SK-N-SH (cell line): ENCODE measurements at regions not wholly inside any gene's neighbourhood (a gene's known extent, or its start where the extent isn't known, plus 50 kb on each side); places are given as distances from the start of the nearest gene placed in this dataset.

ENCODE experiments used
- EZH2phosphoT487 ChIP-seq: fragments of 200-600 bp; sonication (generic); IDR thresholded peaks from 2 replicates; pipeline ENCODE4 v1.6.1; 2017; ENCODE audit warnings: low read depth, mixed run types, mild to moderate bottlenecking, antibody characterized with exemption, moderate library complexity, borderline replicate concordance
- FOXJ3 ChIP-seq: sonication (generic); formaldehyde crosslinking; IDR thresholded peaks from 2 replicates; pipeline ENCODE4 v1.5.1; 2020; ENCODE audit warnings: mild to moderate bottlenecking, missing genetic modification reagents
- NFIC ChIP-seq: IDR thresholded peaks from 2 replicates; pipeline ENCODE4 v1.4.0; 2012; ENCODE audit warnings: borderline replicate concordance
- NRF1 ChIP-seq: IDR thresholded peaks from 2 replicates; pipeline ENCODE4 v1.6.1; 2012; ENCODE audit warnings: low read depth, mild to moderate bottlenecking, low read length
- POLR2AphosphoS5 ChIP-seq: IDR thresholded peaks from 2 replicates; pipeline ENCODE4 v1.6.1; 2012; ENCODE audit warnings: low read depth, low read length
- RCOR1 ChIP-seq: fragments of 150-350 bp; IDR thresholded peaks from 2 replicates; pipeline ENCODE4 v1.6.1; 2017; ENCODE audit warnings: antibody characterized with exemption, low read length
- TAF1 ChIP-seq: IDR thresholded peaks from 2 replicates; pipeline ENCODE4 v1.6.1; 2012; ENCODE audit warnings: low read depth, mild to moderate bottlenecking, low read length, moderate library complexity, borderline replicate concordance
- TCF12 ChIP-seq: IDR thresholded peaks from 2 replicates; pipeline ENCODE4 v1.4.0; 2012
- TF ChIP-seq, protein P1 (sequence below): fragments of 150-350 bp; IDR thresholded peaks from 2 replicates; pipeline ENCODE4 v1.6.1; 2017; ENCODE audit warnings: antibody characterized with exemption, low read length, low read depth, borderline replicate concordance
- TF ChIP-seq, protein P2 (sequence below): fragments of 200-600 bp; sonication (generic); IDR thresholded peaks from 2 replicates; pipeline ENCODE4 v1.6.1; 2017; ENCODE audit warnings: antibody characterized with exemption, mild to moderate bottlenecking, moderate library complexity

DNA sequence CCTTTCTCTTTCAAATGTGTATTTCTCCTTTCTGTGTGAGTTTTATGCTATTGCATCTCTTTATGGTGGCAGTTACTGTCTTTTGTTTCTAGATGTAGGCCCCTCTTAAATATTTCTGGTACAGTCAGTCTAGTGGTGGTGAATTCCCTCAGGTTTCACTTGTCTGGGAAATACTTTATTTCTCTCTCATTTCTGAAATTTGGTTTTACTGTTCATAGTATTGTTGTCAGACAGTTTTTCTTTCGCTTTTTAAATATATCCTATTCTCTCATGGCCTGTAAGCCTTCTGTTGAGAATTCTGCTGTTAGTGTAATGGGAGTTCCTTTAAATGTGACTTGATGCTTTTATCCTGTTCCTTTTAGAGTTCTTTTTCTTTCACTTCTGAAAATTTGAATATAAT, 874.0 kb downstream of the PLOD2 start:
- TF ChIP-seq, protein P1, sequence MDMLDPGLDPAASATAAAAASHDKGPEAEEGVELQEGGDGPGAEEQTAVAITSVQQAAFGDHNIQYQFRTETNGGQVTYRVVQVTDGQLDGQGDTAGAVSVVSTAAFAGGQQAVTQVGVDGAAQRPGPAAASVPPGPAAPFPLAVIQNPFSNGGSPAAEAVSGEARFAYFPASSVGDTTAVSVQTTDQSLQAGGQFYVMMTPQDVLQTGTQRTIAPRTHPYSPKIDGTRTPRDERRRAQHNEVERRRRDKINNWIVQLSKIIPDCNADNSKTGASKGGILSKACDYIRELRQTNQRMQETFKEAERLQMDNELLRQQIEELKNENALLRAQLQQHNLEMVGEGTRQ = no peak
- TF ChIP-seq POLR2AphosphoS5 (no peak), TCF12 (no peak), EZH2phosphoT487 (no peak), NFIC (no peak), FOXJ3 (CRISPR knock-in tag) (no peak), NRF1 (no peak), TAF1 (no peak), RCOR1 (no peak)
- TF ChIP-seq, protein P2, sequence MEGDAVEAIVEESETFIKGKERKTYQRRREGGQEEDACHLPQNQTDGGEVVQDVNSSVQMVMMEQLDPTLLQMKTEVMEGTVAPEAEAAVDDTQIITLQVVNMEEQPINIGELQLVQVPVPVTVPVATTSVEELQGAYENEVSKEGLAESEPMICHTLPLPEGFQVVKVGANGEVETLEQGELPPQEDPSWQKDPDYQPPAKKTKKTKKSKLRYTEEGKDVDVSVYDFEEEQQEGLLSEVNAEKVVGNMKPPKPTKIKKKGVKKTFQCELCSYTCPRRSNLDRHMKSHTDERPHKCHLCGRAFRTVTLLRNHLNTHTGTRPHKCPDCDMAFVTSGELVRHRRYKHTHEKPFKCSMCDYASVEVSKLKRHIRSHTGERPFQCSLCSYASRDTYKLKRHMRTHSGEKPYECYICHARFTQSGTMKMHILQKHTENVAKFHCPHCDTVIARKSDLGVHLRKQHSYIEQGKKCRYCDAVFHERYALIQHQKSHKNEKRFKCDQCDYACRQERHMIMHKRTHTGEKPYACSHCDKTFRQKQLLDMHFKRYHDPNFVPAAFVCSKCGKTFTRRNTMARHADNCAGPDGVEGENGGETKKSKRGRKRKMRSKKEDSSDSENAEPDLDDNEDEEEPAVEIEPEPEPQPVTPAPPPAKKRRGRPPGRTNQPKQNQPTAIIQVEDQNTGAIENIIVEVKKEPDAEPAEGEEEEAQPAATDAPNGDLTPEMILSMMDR = no peak
